HEK293 (cell line): ENCODE measurements at regions not wholly inside any gene's neighbourhood (a gene's known extent, or its start where the extent isn't known, plus 50 kb on each side); places are given as distances from the start of the nearest gene placed in this dataset.

Source experiments
- CTCF ChIA-PET: fragments of 350-600 bp; formaldehyde crosslinking; extraction: SDS; loops from one replicate; lab custom pipeline; 2021; ENCODE audit warnings: antibody characterized with exemption; lab: Yijun Ruan, JAX
- POLR2A ChIA-PET: fragments of 300-600 bp; formaldehyde crosslinking; extraction: SDS; loops from one replicate; lab custom pipeline; 2020; ENCODE audit warnings: antibody characterized with exemption, inconsistent platforms; lab: Yijun Ruan, JAX
- H3K27ac ChIP-seq: fragments of 200-500 bp; sonication (Bioruptor generic); 2 replicates; pipeline ENCODE4 v1.5.1; 2014; ENCODE audit warnings: low read depth, low read length, control low read depth, inconsistent platforms; ENCODE audit errors: extremely low read depth
- H3K36me3 ChIP-seq, 2 experiments: fragments of 200-500 bp in 1 of 2; sonication (Bioruptor generic) in 1 of 2; 1 replicate in 1 of 2; 2 replicates in 1 of 2; pipeline ENCODE4 v1.5.1; 2014 to 2017; ENCODE audit warnings: inconsistent platforms in 2 of 2, low read length in 2 of 2; ENCODE audit not compliant: control insufficient read depth in 2 of 2, insufficient read depth in 1 of 2
- H3K4me1 ChIP-seq: fragments of 200-500 bp; sonication (Bioruptor generic); 2 replicates; pipeline ENCODE4 v1.5.1; 2014; ENCODE audit warnings: mild to moderate bottlenecking, low read length, inconsistent platforms; ENCODE audit not compliant: control insufficient read depth, insufficient read depth
- H3K4me3 ChIP-seq: 2 replicates; pipeline ENCODE4 v1.5.1; 2011; ENCODE audit warnings: low read depth, mild to moderate bottlenecking, control low read depth, low read length, moderate library complexity
- H3K9me3 ChIP-seq: fragments of 200-500 bp; sonication (Bioruptor generic); 2 replicates; pipeline ENCODE4 v1.5.1; 2014; ENCODE audit warnings: low read depth, low read length, inconsistent platforms; ENCODE audit not compliant: control insufficient read depth, insufficient read depth
- BCL6B ChIP-seq: fragments of 450-650 bp; formaldehyde crosslinking; IDR thresholded peaks from 2 replicates; pipeline ENCODE4 v1.5.1; 2017; ENCODE audit warnings: missing biosample characterization, missing genetic modification characterization
- KLF16 ChIP-seq: fragments of 450-650 bp; formaldehyde crosslinking; IDR thresholded peaks from 2 replicates; pipeline ENCODE4 v1.5.1; 2017; ENCODE audit warnings: missing biosample characterization, missing genetic modification characterization
- KLF9 ChIP-seq: fragments of 450-650 bp; formaldehyde crosslinking; IDR thresholded peaks from 2 replicates; pipeline ENCODE4 v1.5.1; 2016; ENCODE audit warnings: missing biosample characterization, missing genetic modification characterization, low read depth
- PRDM1 ChIP-seq: fragments of 450-650 bp; formaldehyde crosslinking; IDR thresholded peaks from 2 replicates; pipeline ENCODE4; 2016; ENCODE audit warnings: missing biosample characterization, missing genetic modification characterization
- SCRT1 ChIP-seq: fragments of 450-650 bp; formaldehyde crosslinking; IDR thresholded peaks from 2 replicates; pipeline ENCODE4 v1.5.1; 2016; ENCODE audit warnings: missing biosample characterization, missing genetic modification characterization, borderline replicate concordance
- SCRT2 ChIP-seq: fragments of 450-650 bp; formaldehyde crosslinking; IDR thresholded peaks from 2 replicates; pipeline ENCODE4 v1.5.1; 2016; ENCODE audit warnings: missing biosample characterization, missing genetic modification characterization
- YY2 ChIP-seq: fragments of 450-650 bp; formaldehyde crosslinking; IDR thresholded peaks from 2 replicates; pipeline ENCODE4 v1.5.1; 2016; ENCODE audit warnings: missing biosample characterization, missing genetic modification characterization
- ZBTB44 ChIP-seq: fragments of 450-650 bp; IDR thresholded peaks from 2 replicates; pipeline ENCODE4 v1.5.1; 2018; ENCODE audit warnings: missing biosample characterization, mild to moderate bottlenecking, missing genetic modification characterization
- ZFP41 ChIP-seq: fragments of 450-650 bp; formaldehyde crosslinking; IDR thresholded peaks from 2 replicates; pipeline ENCODE4 v1.5.1; 2016; ENCODE audit warnings: missing biosample characterization, missing genetic modification characterization, borderline replicate concordance
- ZNF121 ChIP-seq: fragments of 450-650 bp; formaldehyde crosslinking; IDR thresholded peaks from 2 replicates; pipeline ENCODE4 v1.5.1; 2016; ENCODE audit warnings: missing biosample characterization, missing genetic modification characterization
- ZNF354C ChIP-seq: fragments of 450-650 bp; formaldehyde crosslinking; IDR thresholded peaks from 2 replicates; pipeline ENCODE4 v1.5.1; 2016; ENCODE audit warnings: missing biosample characterization, missing genetic modification characterization, low read depth, borderline replicate concordance
- ZNF416 ChIP-seq: fragments of 450-650 bp; formaldehyde crosslinking; IDR thresholded peaks from 2 replicates; pipeline ENCODE4 v1.5.1; 2016; ENCODE audit warnings: missing biosample characterization, missing genetic modification characterization
- ZNF621 ChIP-seq: fragments of 450-650 bp; formaldehyde crosslinking; IDR thresholded peaks from 2 replicates; pipeline ENCODE4 v1.5.1; 2017; ENCODE audit warnings: missing biosample characterization, missing genetic modification characterization
- ZNF624 ChIP-seq: fragments of 450-650 bp; formaldehyde crosslinking; IDR thresholded peaks from 2 replicates; pipeline ENCODE4 v1.5.1; 2017; ENCODE audit warnings: missing biosample characterization, missing genetic modification characterization
- ZNF629 ChIP-seq: fragments of 450-650 bp; formaldehyde crosslinking; IDR thresholded peaks from 2 replicates; pipeline ENCODE4 v1.5.1; 2017; ENCODE audit warnings: missing biosample characterization, missing genetic modification characterization
- ZNF664 ChIP-seq: fragments of 450-650 bp; formaldehyde crosslinking; IDR thresholded peaks from 2 replicates; pipeline ENCODE4 v1.5.1; 2016; ENCODE audit warnings: missing biosample characterization, missing genetic modification characterization
- ZNF76 ChIP-seq: fragments of 450-650 bp; formaldehyde crosslinking; IDR thresholded peaks from 2 replicates; pipeline ENCODE4; 2016; ENCODE audit warnings: low read depth, missing biosample characterization, missing genetic modification characterization, borderline replicate concordance

- no peaks in the 10 kb centered on the region for H3K4me1 ChIP-seq
- TF ChIP-seq ZNF624 (tag by site-specific recombination) (no peak), SCRT2 (tag by site-specific recombination) (no peak), ZNF664 (tag by site-specific recombination) (no peak), YY2 (tag by site-specific recombination) (no peak), ZNF76 (no peak), ZNF621 (tag by site-specific recombination) (no peak), ZNF629 (tag by site-specific recombination) (no peak), ZNF416 (no peak)
- TF ChIP-seq, all 188 proteins: peak for 0
- H3K4me3 ChIP-seq = no peak overlapping the region
- no peak overlapping the region for H3K27ac ChIP-seq
- H3K9me3 ChIP-seq = no peaks in the 10 kb centered on the region
- CTCF ChIA-PET = no interaction called here
- POLR2A ChIA-PET = no interaction called here
- H3K36me3 ChIP-seq = no peaks in the 10 kb centered on the region
Observed at GRCh38 chr16:74052016-74052415, 244.6 kb upstream of the PSMD7 start.

GRCh38 chr16:74049027-74049426, 247.6 kb upstream of the PSMD7 start:
- ChIA-PET CTCF (no interaction called here), POLR2A (no interaction called here)
- H3K36me3 ChIP-seq = no peaks in the 10 kb centered on the region
- no peaks in the 10 kb centered on the region for H3K4me1 ChIP-seq
- H3K9me3 ChIP-seq = no peaks in the 10 kb centered on the region
- no peak for TF ChIP-seq ZNF354C (tag by site-specific recombination)
- TF ChIP-seq SCRT2 (tag by site-specific recombination) = peak; percentile 80; the same call in 1 of the 2 replicates
- TF ChIP-seq SCRT1 (tag by site-specific recombination) = 0 out of 2 replicates have a peak, but pooled peaks have one; percentile 52
- no peak overlapping the region for H3K27ac ChIP-seq
- H3K4me3 ChIP-seq = no peak overlapping the region

GRCh38 chr16:74046524-74046923, 250.1 kb upstream of the PSMD7 start:
- no peak overlapping the region for H3K27ac ChIP-seq
- no peak overlapping the region for H3K4me3 ChIP-seq
- ChIA-PET POLR2A (no interaction called here), CTCF (interaction anchor here (0.7 to 2.5 kb wide), 3 partner anchors 11 to 180 kb away, joined by 3 to 9 read pairs (median 5); no protein-coding TSS in a partner anchor)
- H3K4me1 ChIP-seq = no peaks in the 10 kb centered on the region
- H3K9me3 ChIP-seq = no peaks in the 10 kb centered on the region
- H3K36me3 ChIP-seq = no peaks in the 10 kb centered on the region
- no peak for TF ChIP-seq ZBTB44 (tag by site-specific recombination)

GRCh38 chr16:74045513-74045912, 251.1 kb upstream of the PSMD7 start:
- ChIA-PET CTCF (interaction anchor here (2.5 kb wide), 1 partner anchor 10 kb away, joined by 9 read pairs; no protein-coding TSS in a partner anchor), POLR2A (no interaction called here)
- TF ChIP-seq ZFP41 (tag by site-specific recombination) (no peak), KLF16 (tag by site-specific recombination) (no peak), ZNF121 (tag by site-specific recombination) (no peak), BCL6B (no peak), KLF9 (no peak), PRDM1 (tag by site-specific recombination) (no peak)
- no peaks in the 10 kb centered on the region for H3K9me3 ChIP-seq
- no peaks in the 10 kb centered on the region for H3K4me1 ChIP-seq
- H3K27ac ChIP-seq = no peak overlapping the region
- no peak overlapping the region for H3K4me3 ChIP-seq
- H3K36me3 ChIP-seq = no peaks in the 10 kb centered on the region
